H9 (cell line): ENCODE measurements at regions not wholly inside any gene's neighbourhood (a gene's known extent, or its start where the extent isn't known, plus 50 kb on each side); places are given as distances from the start of the nearest gene placed in this dataset.
A peak's percentile ranks its signal among the peaks of the same experiment; 100 is the strongest.

Experiments used
- DNase-seq: peaks from one replicate; pipeline ENCODE4 v3.0.0-alpha.2; 2017
- H2AFZ ChIP-seq: one replicate; pipeline ENCODE4 v1.6.1; 2013; ENCODE audit warnings: mild to moderate bottlenecking, low read length, control low read depth, moderate library complexity
- H2AK5ac ChIP-seq: 2 replicates; pipeline ENCODE4 v1.6.1; 2013; ENCODE audit warnings: low read length, control low read depth, mixed read lengths; ENCODE audit not compliant: insufficient read length
- H2BK120ac ChIP-seq: one replicate; pipeline ENCODE4 v1.6.1; 2013; ENCODE audit warnings: low read depth, mild to moderate bottlenecking, low read length, control low read depth, inconsistent platforms; ENCODE audit not compliant: poor library complexity, severe bottlenecking
- H2BK12ac ChIP-seq: 2 replicates; pipeline ENCODE4 v1.6.1; 2013; ENCODE audit warnings: low read length, control low read depth, mixed read lengths, low read depth; ENCODE audit not compliant: insufficient read length
- H2BK15ac ChIP-seq: 2 replicates; pipeline ENCODE4 v1.6.1; 2013; ENCODE audit warnings: low read depth, low read length, control low read depth
- H2BK20ac ChIP-seq: one replicate; pipeline ENCODE4 v1.6.1; 2013; ENCODE audit warnings: low read depth, mild to moderate bottlenecking, low read length, control low read depth, inconsistent platforms; ENCODE audit not compliant: poor library complexity, severe bottlenecking
- H2BK5ac ChIP-seq: 2 replicates; pipeline ENCODE4 v1.6.1; 2013; ENCODE audit warnings: low read length, control low read depth, mixed read lengths; ENCODE audit not compliant: insufficient read length
- H3K14ac ChIP-seq: 2 replicates; pipeline ENCODE4 v1.6.1; 2013; ENCODE audit warnings: low read length, control low read depth; ENCODE audit not compliant: insufficient read depth
- H3K18ac ChIP-seq: 2 replicates; pipeline ENCODE4 v1.6.1; 2013; ENCODE audit warnings: low read depth, mild to moderate bottlenecking, mixed read lengths, low read length, control low read depth; ENCODE audit not compliant: insufficient read length
- H3K23ac ChIP-seq: 2 replicates; pipeline ENCODE4 v1.6.1; 2013; ENCODE audit warnings: low read length, control low read depth, mixed read lengths, low read depth; ENCODE audit not compliant: insufficient read length
- H3K23me2 ChIP-seq: 2 replicates; pipeline ENCODE4 v1.6.1; 2013; ENCODE audit warnings: low read depth, mild to moderate bottlenecking, mixed read lengths, low read length, control low read depth; ENCODE audit not compliant: insufficient read length, poor library complexity, severe bottlenecking
- H3K27ac ChIP-seq: 2 replicates; pipeline ENCODE4 v1.5.1; 2013; ENCODE audit warnings: low read length, control low read depth, mixed read lengths, low read depth; ENCODE audit not compliant: insufficient read length
- H3K27me3 ChIP-seq: 2 replicates; pipeline ENCODE4 v1.6.1; 2013; ENCODE audit warnings: low read length, control low read depth, inconsistent platforms; ENCODE audit not compliant: insufficient read depth
- H3K4ac ChIP-seq: 2 replicates; pipeline ENCODE4 v1.6.1; 2013; ENCODE audit warnings: low read depth, mild to moderate bottlenecking, control low read depth, inconsistent platforms, low read length, moderate library complexity
- H3K4me1 ChIP-seq: 2 replicates; pipeline ENCODE4 v1.6.1; 2013; ENCODE audit warnings: low read length, control low read depth, inconsistent platforms; ENCODE audit not compliant: insufficient read depth
- H3K4me2 ChIP-seq: 2 replicates; pipeline ENCODE4 v1.6.1; 2013; ENCODE audit warnings: low read length, control low read depth, mixed read lengths; ENCODE audit not compliant: insufficient read length, insufficient read depth
- H3K56ac ChIP-seq: 2 replicates; pipeline ENCODE4 v1.6.1; 2013; ENCODE audit warnings: low read depth, mild to moderate bottlenecking, mixed read lengths, low read length, control low read depth; ENCODE audit not compliant: insufficient read length
- H3K79me1 ChIP-seq: 2 replicates; pipeline ENCODE4 v1.6.1; 2013; ENCODE audit warnings: low read depth, mild to moderate bottlenecking, moderate library complexity, low read length, control low read depth, inconsistent platforms; ENCODE audit not compliant: insufficient read depth, poor library complexity, severe bottlenecking
- H3K79me2 ChIP-seq: 2 replicates; pipeline ENCODE4 v1.6.1; 2013; ENCODE audit warnings: low read length, control low read depth, inconsistent platforms; ENCODE audit not compliant: insufficient read depth
- H3K9ac ChIP-seq: 2 replicates; pipeline ENCODE4 v1.6.1; 2013; ENCODE audit warnings: low read length, control low read depth, mixed read lengths; ENCODE audit not compliant: insufficient read length; ENCODE audit errors: extremely low read depth
- H3K9me3 ChIP-seq: one replicate; pipeline ENCODE4 v1.6.1; 2013; ENCODE audit warnings: low read depth, low read length, inconsistent platforms; ENCODE audit not compliant: control insufficient read depth
- H3T11ph ChIP-seq: one replicate; pipeline ENCODE4 v1.6.1; 2013; ENCODE audit warnings: mild to moderate bottlenecking, low read length, control low read depth, inconsistent platforms
- H4K20me1 ChIP-seq: one replicate; pipeline ENCODE4 v1.6.1; 2013; ENCODE audit not compliant: control insufficient read depth, insufficient read length, insufficient read depth
- H4K5ac ChIP-seq: 2 replicates; pipeline ENCODE4 v1.6.1; 2013; ENCODE audit warnings: low read depth, mild to moderate bottlenecking, mixed read lengths, low read length, control low read depth; ENCODE audit not compliant: insufficient read length
- H4K8ac ChIP-seq: replicated peaks from 2 replicates; pipeline ENCODE4 v1.6.1; 2013; ENCODE audit warnings: low read length, control low read depth, mixed read lengths, low read depth; ENCODE audit not compliant: insufficient read length
- H4K91ac ChIP-seq: 2 replicates; pipeline ENCODE4 v1.6.1; 2013; ENCODE audit warnings: low read depth, mild to moderate bottlenecking, moderate library complexity, mixed read lengths, low read length, control low read depth; ENCODE audit not compliant: insufficient read length
- H3K27ac Mint-ChIP-seq, 3 experiments: 2 replicates in 2 of 3; 3 replicates in 1 of 3; pipeline ENCODE4 v1.8.0; 2020 to 2021; ENCODE audit warnings: mixed read lengths in 3 of 3, mild to moderate bottlenecking in 1 of 3, moderate library complexity in 1 of 3
- H3K27me3 Mint-ChIP-seq: 2 replicates; pipeline ENCODE4 v1.8.0; 2021; ENCODE audit warnings: low read depth, mild to moderate bottlenecking, moderate library complexity, mixed read lengths
- H3K36me3 Mint-ChIP-seq, 3 experiments: 2 replicates in 2 of 3; 3 replicates in 1 of 3; pipeline ENCODE4 v1.8.0; 2020 to 2021; ENCODE audit warnings: low read depth in 3 of 3, mixed read lengths in 3 of 3; ENCODE audit not compliant: insufficient read depth in 1 of 3
- H3K4me1 Mint-ChIP-seq, 2 experiments: 2 replicates each; pipeline ENCODE4 v1.8.0; 2020; ENCODE audit warnings: mixed read lengths in 2 of 2
- H3K4me3 Mint-ChIP-seq, 2 experiments: 2 replicates in 1 of 2; 3 replicates in 1 of 2; pipeline ENCODE4 v1.8.0; 2020 to 2021; ENCODE audit warnings: mild to moderate bottlenecking in 2 of 2, mixed read lengths in 2 of 2, moderate library complexity in 1 of 2
- H3K9me3 Mint-ChIP-seq, 2 experiments: 2 replicates in 1 of 2; 3 replicates in 1 of 2; pipeline ENCODE4 v1.8.0; 2020; ENCODE audit warnings: mild to moderate bottlenecking in 2 of 2, mixed read lengths in 2 of 2, moderate library complexity in 1 of 2
- WGBS: extraction: QIAGEN DNeasy Blood & Tissue Kit; methylation state at CpG from one replicate; pipeline ENCODE4 v1.1.7; 2013; ENCODE audit warnings: missing lambda C conversion rate, low lambda C conversion rate, mixed read lengths; ENCODE audit not compliant: insufficient read length; ENCODE audit errors: extremely low coverage; 5-methylcytosine and 5-hydroxymethylcytosine counted together
- TF ChIP-seq, protein P1 (sequence below): fragments of 200-600 bp; sonication (generic); conservative IDR thresholded peaks from 3 replicates; pipeline ENCODE4 v1.8.0; 2021; ENCODE audit warnings: antibody characterized with exemption, mild to moderate bottlenecking

DNA sequence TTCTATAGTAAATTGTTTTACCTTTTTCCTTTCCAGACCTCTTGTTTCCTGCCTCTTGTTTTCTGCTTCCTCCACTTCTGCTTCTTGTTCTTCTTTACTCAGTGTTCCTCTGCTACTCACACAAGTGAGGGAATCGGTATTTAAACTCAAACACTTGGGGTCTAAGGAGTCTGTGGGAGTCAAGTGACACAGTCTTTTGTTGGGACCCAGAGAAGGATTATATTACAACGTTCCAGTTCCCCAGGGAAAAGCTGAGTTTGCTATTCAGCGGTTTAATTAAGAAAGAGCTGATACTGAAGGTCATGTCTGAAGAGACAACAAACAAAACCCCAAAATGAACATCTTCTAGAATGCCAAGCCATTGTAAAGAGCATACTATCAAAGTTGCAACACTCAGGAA, 107.8 kb upstream of the CITED2 start:
- H3K27ac ChIP-seq = no peak overlapping the region
- no peak for DNase-seq
- H3K27ac Mint-ChIP-seq = peak overlapping the region in 2 of 3 experiments; percentile 2 to 23; a peak in 2 of 7 replicates

More for the DNA sequence above, 107.8 kb upstream of the CITED2 start:
- Mint-ChIP-seq H3K9me3 (no peaks in the 10 kb centered on the region), H3K4me1 (peaks cover 54 to 64% of the 10 kb centered on the region in 2 experiments), H3K36me3 (no peaks in the 10 kb centered on the region; a peak in 1 of 7 replicates), H3K4me3 (no peak overlapping the region), H3K27me3 (no peaks in the 10 kb centered on the region)
- H2BK5ac ChIP-seq = no peak overlapping the region
- TF ChIP-seq, protein P1, sequence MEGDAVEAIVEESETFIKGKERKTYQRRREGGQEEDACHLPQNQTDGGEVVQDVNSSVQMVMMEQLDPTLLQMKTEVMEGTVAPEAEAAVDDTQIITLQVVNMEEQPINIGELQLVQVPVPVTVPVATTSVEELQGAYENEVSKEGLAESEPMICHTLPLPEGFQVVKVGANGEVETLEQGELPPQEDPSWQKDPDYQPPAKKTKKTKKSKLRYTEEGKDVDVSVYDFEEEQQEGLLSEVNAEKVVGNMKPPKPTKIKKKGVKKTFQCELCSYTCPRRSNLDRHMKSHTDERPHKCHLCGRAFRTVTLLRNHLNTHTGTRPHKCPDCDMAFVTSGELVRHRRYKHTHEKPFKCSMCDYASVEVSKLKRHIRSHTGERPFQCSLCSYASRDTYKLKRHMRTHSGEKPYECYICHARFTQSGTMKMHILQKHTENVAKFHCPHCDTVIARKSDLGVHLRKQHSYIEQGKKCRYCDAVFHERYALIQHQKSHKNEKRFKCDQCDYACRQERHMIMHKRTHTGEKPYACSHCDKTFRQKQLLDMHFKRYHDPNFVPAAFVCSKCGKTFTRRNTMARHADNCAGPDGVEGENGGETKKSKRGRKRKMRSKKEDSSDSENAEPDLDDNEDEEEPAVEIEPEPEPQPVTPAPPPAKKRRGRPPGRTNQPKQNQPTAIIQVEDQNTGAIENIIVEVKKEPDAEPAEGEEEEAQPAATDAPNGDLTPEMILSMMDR = no peak
- no peak overlapping the region for H3K56ac ChIP-seq
- no peaks in the 10 kb centered on the region for H3K79me2 ChIP-seq
- no peak overlapping the region for H2BK15ac ChIP-seq
- no peak overlapping the region for H2BK120ac ChIP-seq
- H2BK20ac ChIP-seq = no peak overlapping the region
- no peak overlapping the region for H3T11ph ChIP-seq
- H3K4ac ChIP-seq = no peak overlapping the region
- H3K27me3 ChIP-seq = no peaks in the 10 kb centered on the region
- no peak overlapping the region for H2BK12ac ChIP-seq
- H3K4me1 ChIP-seq = peaks cover 13% of the 10 kb centered on the region; the same call in 1 of the 2 replicates
- WGBS = no CpG with 5 or more reads among the region's 3 CpGs
- H4K20me1 ChIP-seq = no peaks in the 10 kb centered on the region
- no peak overlapping the region for H4K8ac ChIP-seq
- no peak overlapping the region for H4K91ac ChIP-seq
- no peak overlapping the region for H2AK5ac ChIP-seq
- no peak overlapping the region for H2AFZ ChIP-seq
- H3K4me2 ChIP-seq = no peak overlapping the region
- H3K14ac ChIP-seq = no peak overlapping the region
- no peak overlapping the region for H4K5ac ChIP-seq
- no peak overlapping the region for H3K9ac ChIP-seq
- no peaks in the 10 kb centered on the region for H3K9me3 ChIP-seq
- no peaks in the 10 kb centered on the region for H3K23me2 ChIP-seq
- no peak overlapping the region for H3K18ac ChIP-seq
- no peak overlapping the region for H3K23ac ChIP-seq
- no peaks in the 10 kb centered on the region for H3K79me1 ChIP-seq
